ENCODE measurements at regions not wholly inside any gene's neighbourhood (a gene's known extent, or its start where the extent isn't known, plus 50 kb on each side); places are given as distances from the start of the nearest gene placed in this dataset.

- no peak for TF ChIP-seq EP300 (conservative IDR thresholded peaks at IDR 0.05; ENCODE audit: poor library complexity, severe bottlenecking)
- no peak for TF ChIP-seq CTCF (IDR thresholded peaks at IDR 0.05; ENCODE audit: poor library complexity, severe bottlenecking)
- no peak for TF ChIP-seq EZH2 (IDR thresholded peaks at IDR 0.05; ENCODE audit: borderline replicate concordance, insufficient read depth, low read length, poor library complexity, severe bottlenecking)
- TF ChIP-seq RAD21 (conservative IDR thresholded peaks at IDR 0.05) = no peak
- no peak for TF ChIP-seq SMC3 (conservative IDR thresholded peaks at IDR 0.05; ENCODE audit: poor library complexity)
- TF ChIP-seq REST (IDR thresholded peaks at IDR 0.05; ENCODE audit: borderline replicate concordance) = no peak
These were observed 206.9 kb upstream of the HCCS start for GRCh38 chrX:10904220-10904619.

Data from neural cell (in vitro differentiated cells).